HEK293T (cell line): ENCODE measurements at regions not wholly inside any gene's neighbourhood (a gene's known extent, or its start where the extent isn't known, plus 50 kb on each side); places are given as distances from the start of the nearest gene placed in this dataset.

Experiments
- ARNT ChIP-seq: fragments of 450-650 bp; IDR thresholded peaks from 2 replicates; pipeline ENCODE4 v1.6.1; 2017; ENCODE audit warnings: mild to moderate bottlenecking
- FOXM1 ChIP-seq: fragments of 450-650 bp; IDR thresholded peaks from 2 replicates; pipeline ENCODE4 v1.6.1; 2017; ENCODE audit warnings: mild to moderate bottlenecking, borderline replicate concordance
- NFRKB ChIP-seq: fragments of 450-650 bp; IDR thresholded peaks from 2 replicates; pipeline ENCODE4 v1.6.1; 2016; ENCODE audit warnings: mild to moderate bottlenecking, moderate library complexity
- PKNOX1 ChIP-seq: fragments of 450-650 bp; IDR thresholded peaks from 2 replicates; pipeline ENCODE4 v1.6.1; 2016
- SP1 ChIP-seq: fragments of 450-650 bp; IDR thresholded peaks from 2 replicates; pipeline ENCODE4 v1.6.1; 2017

GRCh38 chr7:93011351-93012294 lies 106.2 kb downstream of the SAMD9 start:
- TF ChIP-seq FOXM1 (no peak), ARNT (no peak), NFRKB (no peak), SP1 (no peak), PKNOX1 (no peak)
